ENCODE measurements at regions not wholly inside any gene's neighbourhood (a gene's known extent, or its start where the extent isn't known, plus 50 kb on each side); places are given as distances from the start of the nearest gene placed in this dataset.
"Not testable (repeated sequence)": the region's sequence is repeated elsewhere in the genome, so short reads cannot be mapped to it uniquely, and the experiment has no call there.

GRCh38 chr2:37570773-37571586 lies 100.5 kb downstream of the CDC42EP3 start:
- peak; percentile 92 for DNase-seq

- DNase-seq, result no peak
These were observed 99.8 kb downstream of the CDC42EP3 start for GRCh38 chr2:37571587-37572136.

DNA sequence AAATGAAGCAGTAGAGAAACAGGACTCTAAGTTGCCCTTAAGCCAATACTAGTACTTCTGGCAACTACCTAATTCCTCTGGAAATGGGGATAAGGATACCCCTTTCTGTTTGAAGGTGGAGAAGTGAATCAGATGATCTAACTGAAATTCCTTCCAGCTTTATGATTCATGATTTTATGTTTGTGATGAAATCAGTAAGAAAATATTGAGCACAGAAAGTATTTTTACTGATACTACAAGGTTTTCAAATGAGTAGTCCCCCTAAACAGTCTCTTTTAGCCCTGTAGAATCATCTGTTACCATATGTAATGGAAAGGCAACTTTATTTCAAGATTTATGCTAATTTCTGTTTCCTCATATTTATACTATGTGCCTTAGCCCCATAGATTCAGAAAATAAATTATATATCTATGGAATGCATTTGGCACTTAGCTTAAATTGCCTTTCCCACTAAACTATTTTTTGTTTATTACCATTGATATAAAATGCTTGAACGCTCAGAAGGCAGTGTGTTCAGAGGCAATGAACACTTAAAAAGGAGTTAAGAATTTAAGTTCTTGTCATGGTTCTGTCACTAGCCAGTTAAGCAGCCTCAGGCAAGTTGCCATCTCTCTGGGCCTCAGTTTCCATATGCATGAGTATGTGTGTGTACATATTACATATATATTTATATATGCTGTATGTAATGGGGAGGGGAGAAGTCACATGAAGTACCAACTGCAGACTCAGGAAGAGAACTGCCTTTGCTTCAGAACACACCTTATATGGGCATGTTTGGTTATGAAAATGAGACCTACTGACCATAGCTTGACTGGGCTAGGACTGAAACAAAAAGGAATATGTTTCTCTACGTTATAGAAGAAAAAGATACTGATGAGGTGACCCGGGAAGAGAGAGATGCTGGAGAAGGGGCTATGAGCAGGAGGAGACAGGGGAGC lies 97.7 kb downstream of the CDC42EP3 start:
- peak; percentile 70 for DNase-seq

DNA sequence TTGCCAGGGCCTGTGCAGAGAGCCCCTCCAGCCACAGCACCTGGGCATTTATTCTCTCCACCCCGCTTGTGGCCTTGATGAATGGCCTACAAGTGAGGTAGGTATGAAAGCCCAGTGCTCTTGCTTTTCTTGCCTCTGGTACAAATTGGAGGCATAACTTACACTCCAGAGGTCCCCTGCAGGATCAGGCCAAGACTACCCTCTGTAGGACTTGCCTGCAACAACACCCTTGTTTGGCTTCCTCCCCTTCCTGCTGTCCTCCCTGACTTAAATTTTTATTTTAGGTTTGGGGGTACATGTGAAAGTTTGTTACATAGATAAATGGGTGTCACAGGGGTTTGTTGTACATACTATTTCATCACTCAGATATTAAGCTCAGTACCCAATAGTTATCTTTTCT lies 95.7 kb downstream of the CDC42EP3 start:
- DNase-seq, result no peak

DNA sequence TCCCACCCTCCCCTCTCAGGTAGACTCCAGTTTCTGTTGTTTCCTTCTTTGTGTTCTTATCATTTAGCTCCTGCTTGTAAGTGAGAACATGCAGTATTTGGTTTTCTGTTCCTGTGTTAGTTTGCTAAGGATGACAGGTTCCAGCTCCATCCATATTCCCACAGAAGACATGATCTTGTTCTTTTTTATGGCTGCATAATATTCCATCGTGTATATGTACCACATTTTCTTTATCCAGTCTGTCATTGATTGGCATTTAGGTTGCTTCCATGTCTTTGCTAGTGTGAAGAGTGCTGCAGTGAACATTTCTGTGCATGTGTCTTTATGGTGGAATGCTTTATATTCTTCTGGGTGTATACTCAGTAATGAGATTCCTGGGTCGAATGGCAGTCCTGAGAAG lies 95.2 kb downstream of the CDC42EP3 start:
- not testable (repeated sequence) for DNase-seq

GRCh38 chr2:37576831-37577230 lies 94.6 kb downstream of the CDC42EP3 start:
- DNase-seq, result no peak

- no peak for DNase-seq
These were observed 92.2 kb downstream of the CDC42EP3 start for GRCh38 chr2:37579192-37579713.

GRCh38 chr2:37579949-37580348 lies 91.5 kb downstream of the CDC42EP3 start:
- DNase-seq, result not testable (repeated sequence)

DNA sequence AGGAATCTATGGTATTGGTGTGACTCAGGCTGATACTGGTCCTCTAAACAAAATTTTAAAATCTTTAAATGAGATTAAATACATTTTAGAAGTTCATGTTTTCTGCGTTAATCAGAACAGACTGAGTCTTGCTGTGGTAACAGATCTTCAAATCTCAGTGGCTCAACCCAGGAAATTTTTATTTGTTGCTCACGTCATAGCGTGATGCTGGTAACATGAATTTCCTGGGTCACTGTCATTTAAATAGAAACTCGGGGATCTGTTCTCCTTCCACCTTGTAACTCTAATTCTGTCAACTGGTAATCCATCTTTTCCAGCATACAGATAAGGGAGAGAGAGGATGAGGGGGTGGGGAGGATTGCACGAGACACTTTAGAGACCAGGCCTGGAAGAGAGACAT lies 90.0 kb downstream of the CDC42EP3 start:
- DNase-seq, result no peak

DNA sequence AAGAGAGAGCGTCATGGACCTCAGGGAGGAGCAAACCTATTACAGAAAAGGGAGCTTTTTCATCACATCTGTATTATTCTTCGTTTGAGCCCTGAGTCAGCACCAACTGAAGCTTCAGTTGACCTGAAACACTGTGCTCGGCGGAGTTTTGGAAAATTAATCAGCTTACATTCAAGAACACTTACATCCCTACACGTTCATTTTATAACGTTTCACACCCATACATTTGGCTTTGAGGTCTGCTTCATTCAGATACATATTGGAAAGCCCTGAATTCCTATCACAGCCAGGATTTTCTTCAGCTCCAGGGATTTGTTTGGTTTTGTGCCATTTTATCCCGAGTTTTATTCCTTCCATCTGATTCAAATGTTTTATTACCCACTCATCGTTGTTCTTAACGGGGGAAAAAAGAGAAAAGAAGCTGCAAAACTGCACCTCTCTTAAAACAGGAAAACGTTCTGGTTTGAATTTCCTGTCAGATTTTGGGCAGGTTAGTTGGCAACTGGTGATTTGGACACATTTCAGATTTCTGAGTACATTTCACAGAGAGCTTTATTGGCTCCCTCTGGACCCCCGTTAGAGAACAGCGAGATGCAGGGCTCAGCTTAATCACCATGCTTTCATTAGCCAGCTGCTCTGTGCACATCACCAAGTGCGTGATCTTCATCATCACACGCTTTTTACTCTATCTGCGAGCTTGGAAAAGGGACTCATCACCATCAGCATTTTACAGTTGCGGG lies 88.8 kb downstream of the CDC42EP3 start:
- peak; percentile 51 for DNase-seq

- DNase-seq, result no peak
These were observed 88.0 kb downstream of the CDC42EP3 start for GRCh38 chr2:37583402-37583801.

DNA sequence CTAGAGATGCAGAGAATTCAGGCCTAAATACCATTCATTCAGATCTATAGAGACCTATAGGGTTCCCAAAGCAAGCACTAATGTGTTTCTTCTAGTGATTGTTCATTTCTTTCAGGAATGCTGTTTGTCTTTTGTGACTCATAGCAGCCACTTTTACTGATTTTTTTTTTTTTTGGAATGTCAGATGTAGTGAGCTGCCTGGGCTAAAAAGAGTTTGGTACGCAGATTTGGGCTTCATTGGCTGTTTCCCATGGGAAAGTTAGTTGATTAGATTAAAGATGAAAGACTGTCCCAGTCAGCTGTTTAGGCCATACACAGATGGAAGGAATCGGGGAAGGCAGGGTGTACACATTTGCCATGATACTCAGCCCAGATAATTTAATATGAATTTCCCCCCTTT lies 87.6 kb downstream of the CDC42EP3 start:
- peak; percentile 88 for DNase-seq

GRCh38 chr2:37585295-37585908 lies 86.0 kb downstream of the CDC42EP3 start:
- no peak for DNase-seq

DNA sequence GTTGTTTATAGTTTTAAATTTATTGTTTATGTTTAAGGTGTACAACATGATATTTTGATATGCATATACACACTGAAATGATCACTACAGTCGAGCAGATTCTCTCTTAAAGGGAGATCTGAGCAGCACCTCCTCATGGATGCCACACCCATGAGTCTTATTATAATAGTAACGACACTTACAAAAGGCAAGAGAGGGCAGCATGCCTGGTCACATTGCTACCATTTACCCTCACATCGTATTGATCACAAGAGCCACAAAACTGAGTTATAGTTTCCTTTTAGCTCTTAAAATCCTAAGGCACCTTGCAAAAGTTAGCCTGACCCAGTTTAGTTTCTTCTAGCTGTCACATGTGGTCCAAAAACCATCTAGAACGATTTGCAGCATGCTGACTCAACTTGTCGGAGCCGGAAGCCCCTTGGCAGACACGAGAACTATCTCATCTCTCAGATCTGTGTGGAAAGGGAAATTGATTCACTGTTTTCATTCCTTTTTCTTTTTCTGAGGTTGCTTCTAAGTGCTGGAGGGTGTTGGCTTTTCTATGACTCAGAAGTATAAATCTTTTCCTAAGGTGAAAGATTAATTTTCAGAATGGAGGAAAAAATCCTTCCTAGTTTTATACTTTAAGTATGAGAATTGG lies 85.3 kb downstream of the CDC42EP3 start:
- DNase-seq, result peak; percentile 92

DNA sequence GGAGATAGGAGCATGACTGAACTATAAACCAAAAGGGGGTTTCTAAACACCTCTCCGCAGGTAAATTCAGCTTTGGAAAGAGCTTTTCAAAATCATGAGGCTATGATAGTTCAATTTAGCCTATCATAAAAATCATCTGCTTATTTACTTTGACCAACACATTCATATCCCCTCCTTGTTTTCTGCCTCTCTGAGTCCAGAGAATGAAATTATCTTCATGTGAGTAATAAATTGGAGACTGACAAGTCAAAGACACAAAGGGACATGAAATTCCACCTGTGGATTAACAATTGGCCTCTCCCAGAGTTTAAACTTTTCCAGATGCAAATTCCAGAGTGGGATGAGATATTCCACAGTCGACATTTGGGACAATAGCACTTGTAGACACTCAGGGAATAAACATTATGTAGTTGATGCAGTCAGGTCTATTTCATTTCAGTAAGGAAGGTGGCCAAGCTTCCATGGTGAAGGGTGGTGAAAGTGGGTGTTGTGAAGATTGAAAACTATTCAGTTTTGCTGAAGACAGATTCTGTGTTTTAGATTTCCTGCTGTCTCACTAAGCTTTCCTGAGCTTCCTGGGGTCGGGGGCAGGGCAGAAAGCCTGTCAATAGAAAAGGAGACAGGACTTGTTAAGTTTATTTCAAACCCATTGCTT lies 84.7 kb downstream of the CDC42EP3 start:
- no peak for DNase-seq

DNA sequence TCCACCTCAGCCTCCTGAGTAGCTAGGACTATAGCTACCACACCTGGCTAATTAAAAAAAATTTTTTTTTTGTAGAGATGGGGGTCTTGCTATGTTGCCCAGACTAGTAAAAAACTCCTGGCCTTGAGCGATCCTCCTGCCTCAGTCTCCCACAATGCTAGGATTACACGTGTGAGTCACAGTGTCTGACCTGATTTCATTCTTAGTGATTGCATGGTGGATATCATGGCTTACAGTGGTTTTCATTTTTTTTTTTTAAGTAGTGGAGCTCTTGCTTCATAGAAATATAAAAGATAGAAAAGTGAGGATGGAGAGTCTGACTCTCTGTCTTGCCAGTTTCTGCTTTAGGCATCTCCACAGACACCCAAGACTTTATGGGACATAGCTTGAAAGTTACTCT lies 83.6 kb downstream of the CDC42EP3 start:
- no peak for DNase-seq

DNA sequence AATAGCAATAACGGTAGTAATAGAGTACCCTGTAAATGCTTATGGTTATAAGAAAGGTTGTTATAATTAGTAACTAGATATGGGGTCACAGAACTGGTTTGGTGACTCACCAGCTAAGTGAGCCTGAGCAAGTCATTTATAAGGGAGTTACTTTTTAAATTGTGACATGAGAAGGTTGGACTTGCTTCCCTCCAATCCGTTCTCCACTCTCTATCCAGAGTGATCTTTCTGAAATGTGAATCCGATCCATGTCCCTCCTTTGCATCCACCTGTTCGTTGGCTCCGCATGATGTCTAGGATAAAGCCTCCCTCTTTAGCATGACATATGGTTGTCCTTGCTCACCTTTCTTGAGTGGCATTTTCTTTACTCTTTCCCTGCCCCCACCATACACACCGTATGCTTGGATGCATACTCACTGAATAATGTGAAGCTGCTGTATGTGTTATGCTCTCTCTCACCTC lies 83.1 kb downstream of the CDC42EP3 start:
- DNase-seq, result no peak

DNA sequence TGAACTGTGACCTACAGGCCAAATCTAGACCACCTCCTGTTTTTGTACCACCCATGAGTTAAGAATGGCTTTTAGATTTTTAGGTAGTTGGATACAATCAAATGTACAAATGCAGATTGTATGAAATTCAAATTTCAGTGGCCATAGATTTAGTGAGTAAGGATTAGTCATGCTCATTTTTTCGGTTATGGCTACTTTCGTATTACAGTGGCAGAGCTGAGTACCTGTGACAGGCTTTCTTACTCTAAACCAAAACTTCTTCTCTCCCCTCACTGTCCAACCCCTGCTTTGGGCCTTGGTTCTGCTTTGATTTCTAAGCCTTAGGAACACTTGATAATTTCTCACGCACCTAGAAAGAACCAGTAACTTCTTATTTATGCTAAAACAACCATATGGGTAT lies 82.1 kb downstream of the CDC42EP3 start:
- DNase-seq, result no peak

DNA sequence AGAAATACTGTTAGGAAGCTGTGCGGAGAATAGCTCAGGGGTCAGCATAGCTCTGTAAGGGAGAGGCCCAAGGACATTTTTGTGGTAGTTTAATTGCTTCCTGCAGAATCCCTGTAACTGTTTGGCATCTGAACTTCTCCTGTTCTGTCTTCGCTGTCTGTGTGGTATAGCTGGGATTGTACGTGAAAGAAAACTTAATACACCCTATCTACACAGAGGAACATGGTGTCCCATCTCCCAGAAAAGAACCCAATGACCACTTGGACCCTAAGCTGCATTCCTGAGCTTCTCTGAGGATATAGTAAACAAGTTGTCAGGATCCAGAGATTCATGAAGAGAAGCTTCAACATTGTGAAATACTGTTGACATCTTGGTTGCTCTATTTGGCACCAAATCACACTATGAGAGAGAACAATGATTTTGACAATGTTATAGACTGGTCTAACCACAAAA lies 81.3 kb downstream of the CDC42EP3 start:
- DNase-seq, result peak; percentile 63

Data from fibroblast of skin of scalp (primary cell).